ENCODE measurements at regions not wholly inside any gene's neighbourhood (a gene's known extent, or its start where the extent isn't known, plus 50 kb on each side); places are given as distances from the start of the nearest gene placed in this dataset.

- TF ChIP-seq EZH2 (IDR thresholded peaks at IDR 0.05; ENCODE audit: borderline replicate concordance, low read depth, low read length, poor library complexity, severe bottlenecking) (no peak), CTCF (conservative IDR thresholded peaks at IDR 0.05; ENCODE audit: low read depth, low read length) (no peak)
Measured at GRCh38 chr3:177561365-177561764, 364.1 kb upstream of the TBL1XR1 start.

Data from A673 (cell line).